ENCODE measurements at regions not wholly inside any gene's neighbourhood (a gene's known extent, or its start where the extent isn't known, plus 50 kb on each side); places are given as distances from the start of the nearest gene placed in this dataset.

DNA sequence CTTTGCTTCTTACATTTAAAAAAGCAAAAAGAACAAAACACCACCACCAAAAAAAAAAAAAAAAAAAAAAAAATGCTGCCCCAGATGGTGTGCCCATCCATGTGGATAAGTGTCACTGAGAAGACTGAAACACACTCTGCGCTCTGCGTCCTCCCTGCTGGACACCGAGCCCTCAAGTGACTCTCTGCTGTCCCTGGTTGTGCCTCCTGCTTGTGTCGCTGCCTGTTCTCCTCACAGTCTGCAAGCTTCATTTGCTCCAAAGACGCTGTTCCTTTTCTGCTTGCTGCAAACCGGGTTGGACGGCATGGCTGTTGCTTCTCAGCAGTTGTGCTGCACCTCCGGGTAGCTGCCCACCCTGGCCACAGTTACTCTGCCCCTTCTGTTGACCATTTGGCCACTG is 276.2 kb upstream of the ATP2B1 start:
- Histone ChIP-seq H3K4me1 (no peaks in the 10 kb centered on the region), H3K4me3 (no peak overlapping the region), H3K9me3 (no peaks in the 10 kb centered on the region), H3K36me3 (no peaks in the 10 kb centered on the region), H3K27me3 (no peaks in the 10 kb centered on the region), H3K27ac (no peak overlapping the region)
- no peak for DNase-seq
- TF ChIP-seq POLR2A (IDR thresholded peaks at IDR 0.05) (no peak), POLR2AphosphoS5 (IDR thresholded peaks at IDR 0.05) (no peak), CTCF (IDR thresholded peaks at IDR 0.05) (no peak), EP300 (IDR thresholded peaks at IDR 0.05) (no peak)
- intact Hi-C loops (cut with DNase I; ENCODE audit: low total_unique reads) = no loop called here
- WGBS, 5 donors = 92 to 96% (median 95%) methylated on average over 8 of the region's 8 CpGs

- Histone ChIP-seq H3K4me1 (no peaks in the 10 kb centered on the region), H3K27me3 (no peaks in the 10 kb centered on the region), H3K9me3 (no peaks in the 10 kb centered on the region), H3K27ac (no peak overlapping the region), H3K4me3 (no peak overlapping the region), H3K36me3 (no peaks in the 10 kb centered on the region)
- TF ChIP-seq POLR2AphosphoS5 (IDR thresholded peaks at IDR 0.05) (no peak), EP300 (IDR thresholded peaks at IDR 0.05) (no peak), POLR2A (IDR thresholded peaks at IDR 0.05) (no peak), CTCF (IDR thresholded peaks at IDR 0.05) (no peak)
- DNase-seq = no peak
- intact Hi-C loops (cut with DNase I; ENCODE audit: low total_unique reads) = no loop called here
- 77 to 97% (median 92%) methylated on average over 1 of the region's 1 CpG for WGBS, 5 donors
Measured at GRCh38 chr12:89983622-89984021, 275.0 kb upstream of the ATP2B1 start.

- no peaks in the 10 kb centered on the region for H3K36me3 ChIP-seq
- DNase-seq = peak in 1 of 2 donors; percentile 38
- H3K9me3 ChIP-seq = no peaks in the 10 kb centered on the region
- H3K4me1 ChIP-seq = no peaks in the 10 kb centered on the region
- no peak for TF ChIP-seq POLR2AphosphoS5 (IDR thresholded peaks at IDR 0.05)
- no peak for TF ChIP-seq EP300 (IDR thresholded peaks at IDR 0.05)
- no peak for TF ChIP-seq POLR2A (IDR thresholded peaks at IDR 0.05)
- no peak for TF ChIP-seq CTCF (IDR thresholded peaks at IDR 0.05)
- no peak overlapping the region for H3K27ac ChIP-seq
- 83 to 93% (median 85%) methylated on average over 3 of the region's 3 CpGs for WGBS, 5 donors
- no peak overlapping the region for H3K4me3 ChIP-seq
- no peaks in the 10 kb centered on the region for H3K27me3 ChIP-seq
- intact Hi-C loops (cut with DNase I; ENCODE audit: low total_unique reads) = no loop called here
Measured at GRCh38 chr12:89980236-89980635, 271.6 kb upstream of the ATP2B1 start.

GRCh38 chr12:89977405-89978085 is 268.9 kb upstream of the ATP2B1 start:
- H3K4me1 ChIP-seq = no peaks in the 10 kb centered on the region
- no peak for DNase-seq
- TF ChIP-seq POLR2AphosphoS5 (IDR thresholded peaks at IDR 0.05) = no peak
- TF ChIP-seq POLR2A (IDR thresholded peaks at IDR 0.05) = no peak
- TF ChIP-seq EP300 (IDR thresholded peaks at IDR 0.05) = no peak
- TF ChIP-seq CTCF (IDR thresholded peaks at IDR 0.05) = no peak
- H3K4me3 ChIP-seq = no peak overlapping the region
- 62 to 76% (median 72%) methylated on average over 10 of the region's 10 CpGs for WGBS, 5 donors
- intact Hi-C loops (cut with DNase I; ENCODE audit: low total_unique reads) = no loop called here
- no peaks in the 10 kb centered on the region for H3K36me3 ChIP-seq
- no peaks in the 10 kb centered on the region for H3K9me3 ChIP-seq
- no peak overlapping the region for H3K27ac ChIP-seq
- H3K27me3 ChIP-seq = no peaks in the 10 kb centered on the region

All from stomach (tissue), 8 donors.